CD8-positive, alpha-beta memory T cell (primary cell): ENCODE measurements at regions not wholly inside any gene's neighbourhood (a gene's known extent, or its start where the extent isn't known, plus 50 kb on each side); places are given as distances from the start of the nearest gene placed in this dataset.

ENCODE experiments used
- CTCF ChIA-PET: fragments of 350-600 bp; sonication (Branson Sonifier 250); formaldehyde crosslinking; loops from one replicate; lab custom pipeline; 2021; ENCODE audit warnings: antibody characterized with exemption; lab: Charles Lee
- POLR2A ChIA-PET: fragments of 350-600 bp; sonication (Branson Sonifier 250); formaldehyde crosslinking; loops from one replicate; lab custom pipeline; 2021; ENCODE audit warnings: antibody characterized with exemption; lab: Charles Lee
- DNase-seq, 5 donors: peaks; one replicate each; pipeline versions ENCODE4 v3.0.0 to v3.0.0-alpha.2; 2020 to 2022; ENCODE audit warnings: mixed read lengths in 1 of 5
- H3K27ac ChIP-seq: one replicate; pipeline ENCODE4 v1.7.0; 2013; ENCODE audit warnings: low read depth, mild to moderate bottlenecking, low read length, moderate library complexity
- H3K27me3 ChIP-seq: 2 replicates; pipeline ENCODE4 v1.7.0; 2013; ENCODE audit warnings: low read length, mild to moderate bottlenecking; ENCODE audit not compliant: insufficient read depth, poor library complexity, severe bottlenecking
- H3K36me3 ChIP-seq: 2 replicates; pipeline ENCODE4 v1.7.0; 2013; ENCODE audit warnings: mild to moderate bottlenecking, low read length, moderate library complexity; ENCODE audit not compliant: insufficient read depth
- H3K4me1 ChIP-seq: 2 replicates; pipeline ENCODE4 v1.7.0; 2013; ENCODE audit warnings: mild to moderate bottlenecking, low read length, moderate library complexity; ENCODE audit not compliant: insufficient read depth
- H3K4me3 ChIP-seq: 2 replicates; pipeline ENCODE4 v1.7.0; 2013; ENCODE audit warnings: mild to moderate bottlenecking, low read length
- H3K9me3 ChIP-seq: 2 replicates; pipeline ENCODE4 v1.7.0; 2013; ENCODE audit warnings: mild to moderate bottlenecking, low read length
- H3K27ac Mint-ChIP-seq, 8 donors: one replicate each; pipeline ENCODE4 v1.8.0; 2020 to 2021; ENCODE audit warnings: mixed read lengths in 8 of 8, mild to moderate bottlenecking in 6 of 8, inconsistent platforms in 3 of 8, moderate library complexity in 3 of 8
- H3K27me3 Mint-ChIP-seq, 2 donors: one replicate each; pipeline ENCODE4 v1.8.0; 2020 to 2021; ENCODE audit warnings: mixed read lengths in 2 of 2, mild to moderate bottlenecking in 1 of 2, moderate library complexity in 1 of 2
- H3K36me3 Mint-ChIP-seq, 3 donors: one replicate each; pipeline ENCODE4 v1.8.0; 2020 to 2021; ENCODE audit warnings: mixed read lengths in 3 of 3, inconsistent platforms in 1 of 3, mild to moderate bottlenecking in 1 of 3
- H3K4me1 Mint-ChIP-seq, 3 donors: one replicate each; pipeline ENCODE4 v1.8.0; 2020 to 2021; ENCODE audit warnings: mixed read lengths in 3 of 3, inconsistent platforms in 1 of 3, mild to moderate bottlenecking in 1 of 3
- H3K4me3 Mint-ChIP-seq, 7 donors: one replicate each; pipeline ENCODE4 v1.8.0; 2020 to 2021; ENCODE audit warnings: mixed read lengths in 7 of 7, mild to moderate bottlenecking in 6 of 7, moderate library complexity in 4 of 7, inconsistent platforms in 2 of 7
- H3K9me3 Mint-ChIP-seq, 5 donors: one replicate each; pipeline ENCODE4 v1.8.0; 2020 to 2022; ENCODE audit warnings: mixed read lengths in 5 of 5, mild to moderate bottlenecking in 3 of 5, moderate library complexity in 2 of 5, inconsistent platforms in 1 of 5

DNA sequence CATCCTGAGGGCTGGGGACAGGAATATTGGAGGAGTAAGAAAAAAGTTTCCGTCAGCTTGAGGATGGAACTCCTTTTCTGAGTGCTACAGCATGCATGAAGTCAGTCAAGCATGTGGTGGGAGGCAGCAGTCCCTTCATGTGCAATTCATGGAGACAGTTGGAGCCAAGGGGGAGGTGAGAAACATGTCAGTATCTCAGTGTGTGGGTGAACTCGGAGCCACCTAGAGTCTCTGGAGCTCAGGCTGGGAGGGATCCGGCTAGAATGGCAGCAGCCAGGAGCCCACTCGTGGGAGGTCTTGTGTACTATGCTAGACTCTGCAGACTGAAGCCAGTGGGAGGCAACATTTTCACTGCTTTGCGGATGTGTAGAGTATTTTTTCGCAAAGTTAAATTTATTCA, 60.3 kb downstream of the AVPR1A start:
- POLR2A ChIA-PET = no interaction called here

DNA sequence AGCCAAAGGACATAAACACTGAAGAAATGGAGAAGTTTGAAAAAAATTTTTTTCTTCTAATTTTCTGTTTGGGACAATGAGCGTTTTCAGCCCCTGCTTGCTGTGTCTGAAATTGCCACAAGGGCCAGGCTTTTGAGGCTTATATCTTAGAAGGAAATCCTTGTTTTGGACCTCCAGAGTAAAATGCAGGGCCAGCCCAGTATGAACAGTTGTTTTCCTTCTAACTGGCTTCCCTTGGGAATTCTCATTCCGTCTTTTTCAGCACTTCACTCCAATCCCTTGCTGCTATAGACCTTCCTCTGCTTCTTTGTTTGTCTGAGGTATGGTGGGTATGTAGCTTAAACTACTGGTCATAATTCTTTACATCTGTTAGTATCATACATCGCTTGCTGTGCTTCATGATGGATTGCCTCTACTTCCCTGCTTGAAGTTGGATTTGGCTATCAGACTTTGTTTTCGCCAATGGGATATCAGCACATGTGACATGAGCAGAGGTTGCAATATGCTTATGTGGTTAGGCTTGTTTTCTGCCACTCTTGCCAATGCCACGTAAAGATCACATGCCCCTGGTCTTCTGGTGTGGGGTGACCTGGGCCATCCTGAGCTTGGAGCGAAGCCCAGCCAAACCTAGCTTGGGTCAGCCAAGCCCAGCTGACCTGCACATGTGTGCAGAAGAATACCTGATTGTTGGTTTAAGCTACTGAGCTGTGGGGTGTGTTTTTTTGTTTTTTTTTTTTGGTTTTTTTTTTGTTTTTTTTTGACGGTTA, 64.7 kb downstream of the AVPR1A start:
- Histone ChIP-seq H3K9me3 (no peaks in the 10 kb centered on the region), H3K27ac (no peak overlapping the region), H3K4me1 (no peaks in the 10 kb centered on the region), H3K27me3 (no peaks in the 10 kb centered on the region), H3K36me3 (no peaks in the 10 kb centered on the region), H3K4me3 (no peak overlapping the region)
- POLR2A ChIA-PET = no interaction called here
- H3K27me3 Mint-ChIP-seq = peaks cover 2 to 34% of the 10 kb centered on the region in 2 donors
- no peaks in the 10 kb centered on the region for H3K4me1 Mint-ChIP-seq
- H3K9me3 Mint-ChIP-seq = peaks cover 0 to 2% (median 0%) of the 10 kb centered on the region in 5 donors
- DNase-seq = no peak
- H3K27ac Mint-ChIP-seq = no peak overlapping the region
- no peaks in the 10 kb centered on the region for H3K36me3 Mint-ChIP-seq
- CTCF ChIA-PET = no interaction called here
- no peak overlapping the region for H3K4me3 Mint-ChIP-seq

More for the DNA sequence above, 60.3 kb downstream of the AVPR1A start:
- Mint-ChIP-seq H3K4me1 (no peaks in the 10 kb centered on the region), H3K27me3 (peaks cover 2 to 34% of the 10 kb centered on the region in 2 donors), H3K4me3 (no peak overlapping the region), H3K9me3 (peaks cover 0 to 2% (median 0%) of the 10 kb centered on the region in 5 donors), H3K36me3 (no peaks in the 10 kb centered on the region), H3K27ac (no peak overlapping the region)
- CTCF ChIA-PET = no interaction called here
- Histone ChIP-seq H3K4me1 (no peaks in the 10 kb centered on the region), H3K36me3 (no peaks in the 10 kb centered on the region), H3K4me3 (no peak overlapping the region), H3K27ac (no peak overlapping the region), H3K9me3 (no peaks in the 10 kb centered on the region), H3K27me3 (no peaks in the 10 kb centered on the region)
- DNase-seq = no peak

DNA sequence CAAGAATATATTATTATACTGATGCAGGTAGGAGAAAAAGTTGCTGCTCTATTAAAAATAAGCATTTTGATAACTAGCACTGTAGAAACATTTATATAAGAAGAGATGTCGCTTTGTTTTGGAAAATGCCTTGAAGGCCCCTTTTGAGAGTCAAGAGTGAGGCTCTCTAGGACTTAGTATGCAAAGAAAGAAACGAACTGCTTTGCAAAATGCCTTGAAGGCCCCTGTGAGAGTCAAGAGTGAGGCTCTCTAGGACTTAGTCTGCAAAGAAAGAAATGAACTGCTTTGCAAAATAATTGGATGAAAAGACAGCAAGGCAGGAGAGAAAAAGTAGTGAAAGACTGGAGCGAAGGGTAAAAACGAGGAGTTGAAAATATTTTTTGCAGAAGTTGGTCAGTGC, 65.9 kb downstream of the AVPR1A start:
- Histone ChIP-seq H3K27ac (no peak overlapping the region), H3K4me1 (no peaks in the 10 kb centered on the region), H3K36me3 (no peaks in the 10 kb centered on the region), H3K27me3 (no peaks in the 10 kb centered on the region), H3K9me3 (no peaks in the 10 kb centered on the region), H3K4me3 (no peak overlapping the region)
- Mint-ChIP-seq H3K27ac (no peak overlapping the region), H3K9me3 (peaks cover 0 to 2% (median 0%) of the 10 kb centered on the region in 5 donors), H3K4me3 (no peak overlapping the region), H3K4me1 (no peaks in the 10 kb centered on the region), H3K36me3 (no peaks in the 10 kb centered on the region), H3K27me3 (peaks cover 2 to 28% of the 10 kb centered on the region in 2 donors)
- CTCF ChIA-PET = no interaction called here
- no peak for DNase-seq
- POLR2A ChIA-PET = no interaction called here

DNA sequence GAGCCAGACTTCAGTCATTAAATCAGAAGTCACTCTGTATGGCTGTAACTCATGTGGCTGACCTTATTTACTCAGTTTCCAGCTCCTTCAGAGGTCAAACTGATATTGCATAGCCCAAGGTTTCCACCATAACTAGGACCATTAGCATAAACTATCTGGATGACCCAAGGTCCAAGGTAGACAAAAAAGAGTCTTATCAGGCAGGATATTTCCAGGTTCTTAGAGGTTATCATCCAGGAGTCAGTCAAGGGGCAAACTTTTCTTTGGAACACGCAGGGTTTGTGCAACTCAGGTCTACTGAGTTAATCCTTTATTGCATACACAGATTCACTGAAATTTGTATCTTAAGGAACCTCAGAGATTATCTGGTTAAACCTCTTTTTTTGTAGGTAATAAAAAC, 66.5 kb downstream of the AVPR1A start:
- Histone ChIP-seq H3K4me3 (no peak overlapping the region), H3K27ac (no peak overlapping the region), H3K4me1 (no peaks in the 10 kb centered on the region), H3K9me3 (no peaks in the 10 kb centered on the region), H3K36me3 (no peaks in the 10 kb centered on the region), H3K27me3 (no peaks in the 10 kb centered on the region)
- ChIA-PET CTCF (no interaction called here), POLR2A (no interaction called here)
- Mint-ChIP-seq H3K36me3 (no peaks in the 10 kb centered on the region), H3K27ac (no peak overlapping the region), H3K27me3 (peaks cover 2 to 28% of the 10 kb centered on the region in 2 donors), H3K4me1 (no peaks in the 10 kb centered on the region), H3K4me3 (no peak overlapping the region), H3K9me3 (peaks cover 0 to 2% (median 0%) of the 10 kb centered on the region in 5 donors)
- no peak for DNase-seq

DNA sequence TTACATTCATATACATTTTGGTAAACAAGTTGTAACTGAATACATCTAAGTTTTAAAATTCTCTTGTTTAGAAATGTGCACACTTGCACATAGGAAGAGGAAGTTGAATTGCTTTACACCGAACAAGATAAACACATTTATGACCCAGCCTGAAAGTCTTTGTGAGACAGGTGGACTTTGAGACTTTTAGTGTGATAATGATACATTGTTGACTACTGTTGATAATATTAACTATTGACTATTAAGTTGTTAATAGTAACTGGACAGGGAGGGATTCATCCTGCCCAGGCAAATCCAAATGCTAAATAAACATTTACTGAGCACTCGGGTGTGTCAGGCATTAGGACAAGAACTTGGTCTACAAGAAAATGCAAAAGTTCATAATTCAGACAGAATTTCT, 68.0 kb downstream of the AVPR1A start:
- CTCF ChIA-PET = no interaction called here
- DNase-seq = no peak
- H3K9me3 Mint-ChIP-seq = peaks cover 0 to 2% (median 0%) of the 10 kb centered on the region in 5 donors
- H3K4me1 Mint-ChIP-seq = no peaks in the 10 kb centered on the region
- H3K27me3 Mint-ChIP-seq = peaks cover 2 to 13% of the 10 kb centered on the region in 2 donors
- no peak overlapping the region for H3K4me3 Mint-ChIP-seq
- H3K27me3 ChIP-seq = no peaks in the 10 kb centered on the region
- POLR2A ChIA-PET = no interaction called here
- no peak overlapping the region for H3K27ac ChIP-seq
- no peaks in the 10 kb centered on the region for H3K36me3 ChIP-seq
- H3K4me3 ChIP-seq = no peak overlapping the region
- H3K9me3 ChIP-seq = no peaks in the 10 kb centered on the region
- H3K4me1 ChIP-seq = no peaks in the 10 kb centered on the region
- no peak overlapping the region for H3K27ac Mint-ChIP-seq
- H3K36me3 Mint-ChIP-seq = no peaks in the 10 kb centered on the region

DNA sequence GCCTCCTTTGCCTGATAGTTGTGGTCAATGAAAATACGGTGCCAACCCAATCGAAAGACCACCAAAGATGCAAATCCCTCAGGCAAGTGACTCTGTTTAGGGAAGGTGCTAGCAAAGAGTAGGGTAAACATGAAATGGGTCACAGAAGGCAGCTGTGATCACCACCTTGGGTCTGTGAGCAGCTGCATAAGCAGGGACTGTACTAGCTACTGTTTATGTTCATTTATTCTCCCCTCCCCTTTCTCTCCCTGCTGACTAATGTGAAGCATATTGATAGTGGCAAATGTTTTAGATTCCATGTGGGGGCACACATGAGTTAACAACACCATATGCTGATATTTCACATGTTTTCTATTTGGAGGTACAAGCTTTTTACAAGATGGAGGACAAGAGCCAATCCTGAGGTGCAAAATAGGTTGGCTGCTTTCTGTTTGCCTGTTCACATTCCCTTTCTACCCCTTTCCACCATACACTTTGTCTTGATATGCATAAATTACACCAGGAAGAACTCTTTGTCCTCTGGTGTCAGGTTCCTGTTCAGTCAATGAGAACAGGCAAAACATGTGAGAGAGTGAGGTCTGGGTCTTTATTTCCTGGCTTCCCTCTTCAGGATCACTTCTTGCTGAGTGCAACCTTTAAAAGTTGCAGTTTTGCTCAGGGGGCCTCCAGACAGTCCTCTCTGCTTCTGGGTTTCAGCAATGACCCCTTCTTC, 71.1 kb downstream of the AVPR1A start:
- ChIA-PET CTCF (no interaction called here), POLR2A (no interaction called here)
- no peaks in the 10 kb centered on the region for H3K36me3 Mint-ChIP-seq

DNA sequence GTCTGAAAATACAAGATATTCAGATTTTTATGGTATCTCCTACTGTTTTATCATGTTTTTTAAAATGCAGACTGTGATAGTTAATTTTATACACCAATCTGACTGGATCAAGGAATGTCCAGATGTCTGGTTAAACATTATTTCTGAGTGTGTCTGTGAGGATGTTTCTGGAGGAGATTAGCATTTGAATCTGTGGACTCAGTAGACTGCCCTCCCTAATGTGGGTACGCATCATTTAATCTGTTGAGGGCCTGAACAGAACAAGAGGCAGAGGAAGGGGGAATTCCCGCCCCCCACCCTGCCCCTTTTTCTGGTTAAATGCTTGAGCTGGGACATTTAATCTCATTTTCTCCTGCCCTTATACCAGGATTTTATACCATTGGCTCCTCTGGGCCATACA, 72.1 kb downstream of the AVPR1A start:
- DNase-seq = no peak

More for the DNA sequence above, 71.1 kb downstream of the AVPR1A start:
- no peaks in the 10 kb centered on the region for H3K9me3 ChIP-seq
- H3K27ac Mint-ChIP-seq = no peak overlapping the region
- H3K27ac ChIP-seq = no peak overlapping the region
- no peak overlapping the region for H3K4me3 Mint-ChIP-seq
- H3K27me3 Mint-ChIP-seq = no peaks in the 10 kb centered on the region
- H3K9me3 Mint-ChIP-seq = no peaks in the 10 kb centered on the region
- H3K4me1 Mint-ChIP-seq = no peaks in the 10 kb centered on the region
- H3K4me1 ChIP-seq = no peaks in the 10 kb centered on the region
- H3K36me3 ChIP-seq = no peaks in the 10 kb centered on the region
- no peaks in the 10 kb centered on the region for H3K27me3 ChIP-seq
- no peak overlapping the region for H3K4me3 ChIP-seq
- DNase-seq = no peak

DNA sequence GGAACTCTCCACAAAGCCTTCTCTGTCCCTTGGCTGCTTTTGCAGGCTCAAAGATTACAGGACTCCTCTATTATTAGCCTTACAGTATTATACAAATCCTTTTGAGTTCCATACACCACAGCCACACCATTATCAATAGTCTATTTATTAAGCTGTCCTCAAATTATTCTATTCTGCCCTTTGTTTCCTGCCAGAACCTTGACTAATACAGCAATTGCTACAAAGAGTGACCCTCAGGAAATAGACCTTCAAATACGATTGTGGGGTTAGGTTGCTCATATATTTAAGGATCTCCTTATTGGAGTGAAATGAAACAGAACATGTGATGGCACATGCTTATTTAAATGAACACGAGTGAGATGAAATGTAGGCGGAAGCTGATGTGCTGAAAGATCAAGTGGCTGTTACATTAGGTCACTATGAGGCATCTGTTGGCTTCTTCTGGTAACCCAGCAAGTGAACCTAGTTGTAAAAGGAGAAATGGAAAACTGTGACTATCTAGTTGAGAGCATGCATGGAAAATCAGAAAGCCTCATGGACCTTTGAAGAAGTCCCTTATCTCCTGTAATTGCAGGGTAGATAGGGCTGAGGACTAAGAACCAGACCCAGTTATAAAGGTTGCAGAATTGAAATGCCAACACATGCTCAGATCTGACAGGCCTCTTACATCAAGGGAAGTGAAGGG, 75.5 kb downstream of the AVPR1A start:
- POLR2A ChIA-PET = no interaction called here
- H3K27me3 ChIP-seq = no peaks in the 10 kb centered on the region
- H3K4me1 Mint-ChIP-seq = no peaks in the 10 kb centered on the region
- CTCF ChIA-PET = no interaction called here
- no peak overlapping the region for H3K4me3 ChIP-seq
- no peaks in the 10 kb centered on the region for H3K36me3 Mint-ChIP-seq
- H3K27ac ChIP-seq = no peak overlapping the region
- H3K27ac Mint-ChIP-seq = no peak overlapping the region
- no peaks in the 10 kb centered on the region for H3K9me3 ChIP-seq
- H3K9me3 Mint-ChIP-seq = no peaks in the 10 kb centered on the region
- H3K4me3 Mint-ChIP-seq = no peak overlapping the region
- H3K4me1 ChIP-seq = no peaks in the 10 kb centered on the region
- DNase-seq = no peak
- H3K36me3 ChIP-seq = no peaks in the 10 kb centered on the region
- H3K27me3 Mint-ChIP-seq = peaks cover 3 to 8% of the 10 kb centered on the region in 2 donors

More for the DNA sequence above, 72.1 kb downstream of the AVPR1A start:
- no peak overlapping the region for H3K4me3 ChIP-seq
- no peaks in the 10 kb centered on the region for H3K9me3 ChIP-seq
- ChIA-PET POLR2A (no interaction called here), CTCF (interaction anchor here (0.8 kb wide), 1 partner anchor 487 kb away, joined by 3 read pairs; no protein-coding TSS in a partner anchor)
- Mint-ChIP-seq H3K4me3 (no peak overlapping the region), H3K9me3 (no peaks in the 10 kb centered on the region), H3K36me3 (no peaks in the 10 kb centered on the region), H3K27ac (no peak overlapping the region), H3K4me1 (no peaks in the 10 kb centered on the region), H3K27me3 (peaks cover 3 to 4% of the 10 kb centered on the region in 2 donors)
- no peaks in the 10 kb centered on the region for H3K4me1 ChIP-seq
- no peaks in the 10 kb centered on the region for H3K36me3 ChIP-seq
- no peaks in the 10 kb centered on the region for H3K27me3 ChIP-seq
- no peak overlapping the region for H3K27ac ChIP-seq
